Astrocyte (in vitro differentiated cells and primary cell): ENCODE measurements at regions not wholly inside any gene's neighbourhood (a gene's known extent, or its start where the extent isn't known, plus 50 kb on each side); places are given as distances from the start of the nearest gene placed in this dataset.

Source experiments
- CTCF ChIP-seq: IDR thresholded peaks from 2 replicates; pipeline ENCODE4 v1.5.1; 2011; ENCODE audit warnings: low read depth, mild to moderate bottlenecking, inconsistent platforms, low read length, moderate library complexity; ENCODE audit not compliant: insufficient read depth
- EZH2 ChIP-seq: IDR thresholded peaks from 2 replicates; pipeline ENCODE4 v1.6.1; 2012; ENCODE audit warnings: mild to moderate bottlenecking, low read length, inconsistent platforms; ENCODE audit not compliant: insufficient read depth

- TF ChIP-seq EZH2, result no peak
- no peak for TF ChIP-seq CTCF
These were observed 439.6 kb downstream of the GLRX3 start for GRCh38 chr10:130575756-130576285.
